Activated T-cell treated with anti-CD3 and anti-CD28 coated beads, Interleukin-2, amount 50 U/mL, for 72 hours (primary cell): ENCODE measurements at regions not wholly inside any gene's neighbourhood (a gene's known extent, or its start where the extent isn't known, plus 50 kb on each side); places are given as distances from the start of the nearest gene placed in this dataset.

Source experiments
- ATAC-seq, 2 donors: fragments of 150-1000 bp; cut with Tn5 transposase; replicated peaks in 1 of 2; 2 replicates each; pipeline ENCODE4 v1.10.0; 2021; ENCODE audit warnings: moderate library complexity in 2 of 2, mild to moderate bottlenecking in 1 of 2
- DNase-seq, 2 donors: peaks; one replicate each; pipeline ENCODE4 v3.0.0; 2021 to 2022; ENCODE audit warnings: mixed read lengths in 1 of 2
- H3K27ac Mint-ChIP-seq: one replicate; pipeline ENCODE4 v1.8.0; 2022; ENCODE audit warnings: mild to moderate bottlenecking, moderate library complexity, mixed read lengths
- H3K27me3 Mint-ChIP-seq: one replicate; pipeline ENCODE4 v1.8.0; 2022; ENCODE audit warnings: low read depth, mixed read lengths
- H3K36me3 Mint-ChIP-seq, 2 donors: one replicate each; pipeline ENCODE4 v1.8.0; 2022; ENCODE audit warnings: mixed read lengths in 2 of 2, mild to moderate bottlenecking in 1 of 2; ENCODE audit not compliant: insufficient read depth in 2 of 2
- H3K4me1 Mint-ChIP-seq: one replicate; pipeline ENCODE4 v1.8.0; 2022; ENCODE audit warnings: low read depth, mixed read lengths
- H3K4me3 Mint-ChIP-seq, 2 donors: one replicate each; pipeline ENCODE4 v1.8.0; 2022; ENCODE audit warnings: mild to moderate bottlenecking in 2 of 2, mixed read lengths in 2 of 2, moderate library complexity in 2 of 2
- H3K9me3 Mint-ChIP-seq, 2 donors: one replicate each; pipeline ENCODE4 v1.8.0; 2022; ENCODE audit warnings: mixed read lengths in 2 of 2

DNA sequence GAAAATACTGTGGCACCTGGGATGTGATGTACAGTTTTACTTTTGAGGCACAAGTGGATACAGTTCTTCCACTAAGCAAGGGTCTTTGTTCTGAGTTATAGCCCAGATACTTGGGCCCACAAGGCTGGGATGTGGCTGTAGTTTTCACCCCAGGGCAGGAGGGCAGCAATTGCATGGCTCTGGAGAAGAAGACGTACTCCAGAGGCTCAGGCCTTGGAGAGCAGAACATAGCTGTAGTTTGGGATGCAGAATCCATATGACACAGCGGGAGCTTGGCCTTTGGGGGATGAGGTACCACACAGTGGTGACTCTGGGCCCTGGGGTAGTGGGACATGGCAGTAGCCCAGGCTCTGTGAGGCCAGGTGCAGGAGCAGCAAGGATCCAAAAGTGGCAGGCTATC lies 110.8 kb upstream of the FSTL4 start:
- Mint-ChIP-seq H3K27me3 (peaks cover 34% of the 10 kb centered on the region), H3K4me1 (no peaks in the 10 kb centered on the region), H3K36me3 (peaks cover 6 to 7% of the 10 kb centered on the region in 2 donors), H3K4me3 (no peak overlapping the region), H3K9me3 (peaks cover 9 to 18% of the 10 kb centered on the region in 2 donors), H3K27ac (no peak overlapping the region)
- ATAC-seq, result no peak
- DNase-seq, result no peak

DNA sequence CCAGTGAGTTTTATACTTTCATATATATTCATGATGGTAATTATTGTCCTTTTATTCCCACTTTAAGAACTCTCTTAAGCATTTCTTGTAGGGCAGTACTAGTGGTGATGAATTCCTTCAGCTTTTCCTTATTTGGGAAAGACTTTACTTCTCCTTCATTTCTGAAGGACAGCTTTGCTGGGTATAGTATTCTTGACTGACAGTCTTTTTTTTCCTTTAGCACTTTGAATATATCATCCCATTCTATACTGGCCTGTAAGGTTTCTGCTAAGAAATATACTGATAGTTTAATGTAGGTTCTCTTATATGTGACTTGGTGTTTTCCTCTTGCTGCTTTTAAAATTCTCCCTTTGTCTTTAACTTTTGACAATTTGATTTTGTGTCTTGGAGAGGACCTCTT lies 109.0 kb upstream of the FSTL4 start:
- Mint-ChIP-seq H3K4me1 (no peaks in the 10 kb centered on the region), H3K27ac (no peak overlapping the region), H3K27me3 (peaks cover 25% of the 10 kb centered on the region), H3K9me3 (peaks cover 9 to 18% of the 10 kb centered on the region in 2 donors), H3K36me3 (peaks cover 6 to 7% of the 10 kb centered on the region in 2 donors), H3K4me3 (no peak overlapping the region)
- ATAC-seq (no peak), DNase-seq (no peak)

DNA sequence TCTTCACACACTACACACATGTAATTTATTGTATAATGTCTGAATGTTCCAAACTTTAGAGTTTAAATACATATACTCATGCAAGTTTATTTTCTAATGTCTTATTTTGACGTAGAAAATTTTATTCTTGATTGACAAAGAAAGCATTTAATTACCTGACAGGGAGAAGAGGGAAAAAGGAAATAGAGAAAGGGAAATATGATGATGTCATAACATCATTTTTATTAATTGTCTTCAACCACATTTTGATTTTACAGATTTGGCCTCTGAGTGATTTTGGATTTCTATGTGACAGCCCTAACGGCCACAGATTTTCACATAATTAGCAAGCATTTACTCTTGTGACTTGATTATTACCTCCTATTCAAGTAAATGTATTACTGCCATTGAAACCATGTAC lies 106.1 kb upstream of the FSTL4 start:
- H3K27ac Mint-ChIP-seq, result no peak overlapping the region
- peaks cover 6 to 7% of the 10 kb centered on the region in 2 donors for H3K36me3 Mint-ChIP-seq
- ATAC-seq (no peak), DNase-seq (no peak)
- H3K9me3 Mint-ChIP-seq, result peaks cover 9 to 18% of the 10 kb centered on the region in 2 donors
- H3K27me3 Mint-ChIP-seq, result peaks cover 20% of the 10 kb centered on the region
- H3K4me3 Mint-ChIP-seq, result no peak overlapping the region
- H3K4me1 Mint-ChIP-seq, result no peaks in the 10 kb centered on the region

DNA sequence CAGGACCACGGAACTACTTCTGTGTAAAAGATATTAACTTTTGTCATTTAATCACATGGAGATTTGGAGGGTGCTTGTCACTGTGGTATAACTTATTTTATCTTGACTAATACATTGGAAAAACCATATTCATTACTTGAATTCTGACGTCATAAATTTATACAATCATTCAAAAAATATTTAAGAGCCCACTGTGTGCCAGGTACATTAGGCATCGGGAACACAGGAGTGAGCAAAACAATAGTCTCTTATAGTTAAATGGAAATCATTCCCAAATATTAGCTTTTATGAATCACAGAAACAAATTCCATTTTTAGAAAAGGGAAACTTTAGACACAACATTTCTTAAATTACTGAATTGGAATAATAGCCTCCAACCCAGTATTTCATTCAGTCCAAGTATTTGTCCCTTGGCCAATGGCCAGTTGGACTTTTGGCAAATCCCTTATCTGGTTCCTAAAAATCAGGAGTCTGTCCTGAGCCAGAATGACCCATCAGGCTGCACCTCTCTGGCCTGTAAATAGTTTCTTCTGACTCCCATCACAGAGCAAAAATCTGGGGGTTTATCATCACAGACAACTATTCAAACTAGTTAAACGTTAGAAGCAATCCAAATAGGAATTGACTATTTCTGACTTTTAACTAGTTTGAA lies 104.3 kb upstream of the FSTL4 start:
- Mint-ChIP-seq H3K27me3 (peaks cover 20% of the 10 kb centered on the region), H3K9me3 (peaks cover 4 to 7% of the 10 kb centered on the region in 2 donors), H3K27ac (no peak overlapping the region), H3K36me3 (peaks cover 2 to 3% of the 10 kb centered on the region in 2 donors), H3K4me3 (no peak overlapping the region), H3K4me1 (no peaks in the 10 kb centered on the region)
- DNase-seq (no peak), ATAC-seq (no peak)

DNA sequence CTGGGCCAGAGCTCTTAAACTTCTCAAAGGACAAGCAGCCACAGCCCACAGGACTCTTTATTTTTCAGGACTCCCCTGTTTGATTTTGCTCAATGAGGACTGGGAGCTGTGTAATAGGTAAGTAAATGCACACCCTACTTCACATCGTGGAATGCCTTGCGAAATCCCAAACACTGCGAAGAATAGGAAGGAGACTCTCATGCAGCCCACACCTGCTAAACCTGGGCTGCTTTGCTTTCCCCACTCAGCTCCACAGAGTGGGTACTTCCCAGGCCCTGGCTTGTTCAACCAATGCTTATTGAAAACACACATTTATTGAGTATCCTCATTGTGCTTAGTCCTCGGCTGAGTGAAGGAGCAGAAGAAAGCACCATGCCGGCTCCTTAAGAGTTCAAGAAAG lies 103.3 kb upstream of the FSTL4 start:
- H3K9me3 Mint-ChIP-seq, result peaks cover under 1 to 2% of the 10 kb centered on the region in 2 donors

DNA sequence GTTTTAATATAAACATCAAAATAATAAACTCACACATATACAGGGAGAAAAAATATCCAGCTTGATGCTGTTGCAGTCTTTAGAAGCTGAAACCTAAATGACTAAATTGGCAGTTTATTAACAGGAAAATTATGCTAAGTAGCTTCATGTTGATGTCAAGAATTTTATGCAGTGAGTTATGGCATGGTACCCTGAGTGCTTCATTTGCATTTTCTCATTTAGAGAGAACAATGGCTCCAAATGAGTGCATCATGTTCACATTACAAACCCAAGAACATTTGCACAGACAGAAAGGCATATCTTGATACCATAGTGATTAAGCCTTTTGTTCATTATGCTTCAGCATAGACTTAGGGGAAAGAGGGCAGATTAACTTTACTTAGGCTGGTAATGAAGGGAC lies 102.9 kb upstream of the FSTL4 start:
- H3K27ac Mint-ChIP-seq, result no peak overlapping the region
- H3K36me3 Mint-ChIP-seq, result no peaks in the 10 kb centered on the region
- no peaks in the 10 kb centered on the region for H3K4me1 Mint-ChIP-seq
- H3K27me3 Mint-ChIP-seq, result peaks cover 31% of the 10 kb centered on the region
- no peak for DNase-seq
- no peaks in the 10 kb centered on the region for H3K9me3 Mint-ChIP-seq
- ATAC-seq, result peak in 1 of 2 donors; percentile 30
- no peak overlapping the region for H3K4me3 Mint-ChIP-seq

More for the DNA sequence above, 103.3 kb upstream of the FSTL4 start:
- Mint-ChIP-seq H3K27me3 (peaks cover 27% of the 10 kb centered on the region), H3K4me3 (no peak overlapping the region), H3K36me3 (no peaks in the 10 kb centered on the region), H3K4me1 (no peaks in the 10 kb centered on the region), H3K27ac (no peak overlapping the region)
- DNase-seq (no peak), ATAC-seq (no peak)

DNA sequence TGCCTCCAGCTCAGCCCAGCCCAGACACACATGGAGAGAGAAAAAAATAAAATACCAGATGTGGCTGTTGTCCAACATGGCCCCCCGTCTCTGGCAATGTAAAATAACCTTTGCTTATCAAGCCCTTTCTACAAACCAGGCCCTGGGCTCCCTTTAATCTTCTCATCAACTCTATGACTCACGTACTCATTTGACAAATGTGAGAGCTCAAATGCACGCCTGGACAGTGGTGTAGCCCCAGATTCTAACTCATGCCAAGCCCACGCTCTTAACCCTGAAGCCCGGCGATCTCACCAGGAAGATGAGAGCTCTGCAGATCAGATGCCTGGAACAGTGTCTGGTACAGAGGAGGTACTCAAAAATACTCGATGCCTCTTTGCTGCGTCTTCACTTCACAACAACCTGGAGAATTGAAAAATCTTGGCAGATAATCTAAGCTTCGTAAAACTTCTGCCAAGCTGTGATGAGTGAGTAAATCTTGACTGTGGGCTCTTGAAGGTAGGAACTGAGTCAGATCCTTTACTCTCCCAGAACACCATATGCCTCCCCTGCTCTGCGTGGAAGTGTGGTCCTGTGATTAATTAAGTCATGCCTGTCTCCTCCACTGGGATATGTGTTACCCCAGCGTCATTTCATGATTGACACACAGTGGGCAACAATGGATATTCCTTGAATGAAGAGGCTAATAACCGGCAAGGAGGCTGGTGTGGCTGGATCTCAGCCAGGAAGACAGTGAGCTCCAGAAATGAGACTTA lies 102.0 kb upstream of the FSTL4 start:
- no peaks in the 10 kb centered on the region for H3K9me3 Mint-ChIP-seq
- H3K4me3 Mint-ChIP-seq, result no peak overlapping the region
- DNase-seq, result no peak
- H3K36me3 Mint-ChIP-seq, result no peaks in the 10 kb centered on the region
- H3K27me3 Mint-ChIP-seq, result peaks cover 39% of the 10 kb centered on the region
- no peak overlapping the region for H3K27ac Mint-ChIP-seq
- ATAC-seq, result no peak
- H3K4me1 Mint-ChIP-seq, result no peaks in the 10 kb centered on the region

DNA sequence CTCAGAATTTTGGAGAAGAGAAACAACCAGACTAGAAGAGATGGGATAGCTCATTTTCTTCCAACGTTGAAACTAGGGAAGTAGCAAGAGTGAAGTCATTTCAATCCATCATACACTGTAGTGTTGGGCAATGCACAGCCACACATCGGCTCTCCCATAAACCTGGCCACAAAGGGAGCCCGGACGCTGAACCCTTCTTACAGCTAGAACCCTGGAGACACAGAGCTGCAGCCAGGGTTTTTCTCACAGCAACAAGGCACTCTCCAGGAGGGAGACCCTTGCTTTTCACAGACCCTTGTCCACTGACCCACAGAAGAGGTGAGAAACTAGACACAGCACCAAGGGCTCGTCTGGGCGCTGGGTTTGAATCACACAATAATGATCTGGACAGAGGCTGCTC lies 101.4 kb upstream of the FSTL4 start:
- ATAC-seq, result no peak
- Mint-ChIP-seq H3K9me3 (no peaks in the 10 kb centered on the region), H3K27me3 (peaks cover 44% of the 10 kb centered on the region), H3K4me1 (no peaks in the 10 kb centered on the region), H3K36me3 (no peaks in the 10 kb centered on the region), H3K27ac (no peak overlapping the region), H3K4me3 (no peak overlapping the region)
- DNase-seq, result no peak

DNA sequence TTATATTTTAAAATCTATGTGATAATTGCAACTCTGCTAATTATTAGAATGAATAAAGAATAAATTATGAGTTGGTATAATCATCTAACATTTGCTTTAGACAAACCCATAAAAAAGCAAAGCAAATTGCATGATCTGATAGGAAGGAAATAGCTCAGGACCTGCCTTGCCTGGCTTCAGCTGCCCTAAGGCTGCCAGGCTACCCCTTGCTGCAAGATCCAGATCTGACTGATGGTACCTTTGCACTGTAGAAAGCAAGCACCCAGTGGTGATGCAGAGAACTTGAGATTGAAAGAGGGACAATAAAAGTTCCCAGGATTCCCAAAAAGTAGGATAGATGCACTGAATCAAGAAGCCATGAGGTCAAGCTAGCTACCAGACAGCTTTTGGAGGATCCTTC lies 100.9 kb upstream of the FSTL4 start:
- H3K36me3 Mint-ChIP-seq, result no peaks in the 10 kb centered on the region
- no peak for ATAC-seq
- H3K4me3 Mint-ChIP-seq, result no peak overlapping the region
- H3K4me1 Mint-ChIP-seq, result no peaks in the 10 kb centered on the region
- peaks cover 40% of the 10 kb centered on the region for H3K27me3 Mint-ChIP-seq
- H3K9me3 Mint-ChIP-seq, result no peaks in the 10 kb centered on the region
- no peak overlapping the region for H3K27ac Mint-ChIP-seq
- no peak for DNase-seq

DNA sequence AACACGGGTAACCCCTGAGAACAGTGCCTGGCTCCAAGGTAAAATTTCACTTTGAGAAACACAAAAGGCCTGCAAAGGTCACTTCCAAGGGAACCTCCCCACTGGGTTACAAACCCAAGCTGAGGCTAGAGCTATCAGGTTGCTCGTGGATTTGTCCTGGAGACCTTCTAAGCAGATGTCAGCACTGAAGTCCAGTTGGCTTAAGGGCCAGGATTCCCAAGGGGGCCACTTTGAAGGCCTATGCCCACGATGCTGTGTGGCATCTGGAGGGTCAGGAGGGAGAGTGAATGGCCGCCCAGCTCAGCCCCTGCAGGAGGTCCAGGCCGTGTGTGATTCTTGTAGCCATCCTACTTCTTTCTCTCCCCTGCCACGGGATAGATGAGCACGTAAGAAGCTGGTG lies 100.2 kb upstream of the FSTL4 start:
- no peak for DNase-seq
- Mint-ChIP-seq H3K4me1 (no peaks in the 10 kb centered on the region), H3K36me3 (no peaks in the 10 kb centered on the region), H3K27ac (no peak overlapping the region), H3K4me3 (no peak overlapping the region), H3K27me3 (peaks cover 36% of the 10 kb centered on the region), H3K9me3 (no peaks in the 10 kb centered on the region)
- no peak for ATAC-seq

DNA sequence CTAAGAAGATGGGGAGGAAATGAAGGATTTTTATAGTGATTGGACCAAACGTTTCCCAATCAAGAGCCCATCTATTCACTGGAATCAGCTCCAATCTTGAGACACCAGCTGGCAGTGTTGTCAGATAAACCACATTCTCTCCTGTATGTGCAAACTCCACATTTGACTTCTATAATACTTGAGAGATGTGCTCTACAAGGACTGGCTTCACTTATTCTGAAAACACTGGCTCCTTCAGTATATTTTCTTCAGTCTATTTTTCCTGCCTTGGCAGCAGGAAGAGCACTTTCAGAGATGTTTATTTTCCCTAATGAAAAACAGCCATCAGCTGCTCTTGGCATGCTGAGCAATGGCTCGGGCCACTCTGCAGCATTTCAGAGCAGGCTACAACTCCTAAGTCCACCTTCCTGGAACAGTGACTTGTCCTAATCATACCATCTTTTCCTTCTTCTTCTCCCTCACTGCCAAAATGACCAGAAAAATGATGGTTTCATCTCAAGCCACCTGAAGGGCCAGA lies 96.9 kb upstream of the FSTL4 start:
- ATAC-seq (no peak), DNase-seq (no peak)
- Mint-ChIP-seq H3K4me1 (no peaks in the 10 kb centered on the region), H3K4me3 (no peak overlapping the region), H3K9me3 (no peaks in the 10 kb centered on the region), H3K36me3 (no peaks in the 10 kb centered on the region), H3K27me3 (peaks cover 30% of the 10 kb centered on the region), H3K27ac (no peak overlapping the region)

DNA sequence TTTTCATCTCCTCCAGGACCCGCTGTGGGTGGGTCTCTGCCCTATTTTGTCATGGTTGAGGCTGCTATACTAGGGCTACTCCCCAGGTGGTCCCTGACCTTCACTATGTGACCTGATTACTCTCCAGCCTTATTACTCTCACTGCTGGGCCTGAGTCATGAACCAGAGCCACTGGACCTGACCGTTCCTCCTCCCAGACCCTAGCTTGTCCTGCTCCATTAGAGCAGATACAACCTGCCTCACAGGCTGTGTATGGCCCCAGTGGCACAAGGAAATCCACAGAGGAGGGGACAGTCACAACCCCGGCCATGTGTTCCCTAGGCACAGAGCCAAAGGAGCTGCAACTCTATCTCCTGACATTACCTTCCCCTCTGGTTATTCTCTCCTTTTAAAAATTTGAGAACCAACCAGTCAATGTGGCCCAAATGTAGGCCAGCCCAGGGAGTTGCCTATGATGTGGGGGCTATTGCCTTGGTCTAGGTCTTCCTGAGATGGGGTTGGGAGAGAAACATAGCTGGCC lies 96.0 kb upstream of the FSTL4 start:
- Mint-ChIP-seq H3K27ac (no peak overlapping the region), H3K9me3 (no peaks in the 10 kb centered on the region), H3K4me1 (no peaks in the 10 kb centered on the region), H3K27me3 (peaks cover 30% of the 10 kb centered on the region), H3K4me3 (no peak overlapping the region), H3K36me3 (no peaks in the 10 kb centered on the region)
- DNase-seq (no peak), ATAC-seq (no peak)

DNA sequence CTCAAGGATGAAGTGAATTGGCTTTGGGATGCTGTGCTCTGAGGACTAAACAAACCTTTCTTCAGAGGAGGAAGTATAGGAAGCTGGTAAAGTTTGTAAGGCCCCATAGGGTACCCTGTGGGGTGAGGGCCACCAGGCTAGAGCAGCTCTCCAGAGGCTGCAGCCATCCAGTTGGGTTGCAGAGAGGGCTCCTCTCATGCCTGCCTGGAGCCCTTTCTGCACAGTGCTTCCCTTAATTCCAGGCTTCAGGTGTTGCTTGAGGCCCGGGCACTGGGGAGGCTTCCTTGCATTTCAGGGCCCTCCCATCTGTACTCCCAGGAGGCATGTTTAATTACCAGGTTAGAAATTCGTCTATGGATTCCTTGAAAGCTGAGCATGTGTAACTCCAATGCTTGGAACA lies 95.3 kb upstream of the FSTL4 start:
- DNase-seq (no peak), ATAC-seq (no peak)
- Mint-ChIP-seq H3K27me3 (peaks cover 30% of the 10 kb centered on the region), H3K9me3 (no peaks in the 10 kb centered on the region), H3K4me1 (no peaks in the 10 kb centered on the region), H3K4me3 (no peak overlapping the region), H3K27ac (no peak overlapping the region), H3K36me3 (no peaks in the 10 kb centered on the region)
